T-cell (primary cell): ENCODE measurements at regions not wholly inside any gene's neighbourhood (a gene's known extent, or its start where the extent isn't known, plus 50 kb on each side); places are given as distances from the start of the nearest gene placed in this dataset.
"Not testable (repeated sequence)": the region's sequence is repeated elsewhere in the genome, so short reads cannot be mapped to it uniquely, and the experiment has no call there.

Source experiments
- ATAC-seq, 4 experiments: fragments of 200-7000 bp in 3 of 4; fragments of 150-1000 bp in 1 of 4; cut with Tn5 transposase; replicated peaks in 1 of 4; 1 replicate in 3 of 4; 2 replicates in 1 of 4; pipeline ENCODE4 v1.10.0; 2021; ENCODE audit warnings: moderate library complexity in 3 of 4, mild to moderate bottlenecking in 2 of 4, moderate number of reproducible peaks in 1 of 4
- CTCF ChIA-PET, 2 donors: fragments of 300-600 bp; sonication (Branson Sonifier 250); formaldehyde crosslinking; loops; one replicate each; lab custom pipeline; 2022; ENCODE audit warnings: antibody characterized with exemption in 2 of 2; lab: Charles Lee
- POLR2A ChIA-PET, 2 donors: fragments of 300-600 bp; sonication (Branson Sonifier 250); formaldehyde crosslinking; loops; one replicate each; lab custom pipeline; 2022; ENCODE audit warnings: antibody characterized with exemption in 2 of 2; lab: Charles Lee
- DNase-seq, 35 experiments: peaks; one replicate each; pipeline versions ENCODE4 v3.0.0 to v3.0.0-alpha.2; 2013 to 2023
- H3K27ac ChIP-seq: one replicate; pipeline ENCODE4 v1.5.1; 2013; ENCODE audit warnings: low read length
- H3K27me3 ChIP-seq, 2 experiments: replicated peaks in 1 of 2; 1 replicate in 1 of 2; 2 replicates in 1 of 2; pipeline versions ENCODE4 v1.6.1 to v1.7.0; 2013; ENCODE audit warnings: low read length in 1 of 2, mixed read lengths in 1 of 2; ENCODE audit not compliant: control insufficient read depth in 2 of 2, insufficient read depth in 2 of 2; ENCODE audit errors: extremely low read depth in 1 of 2
- H3K36me3 ChIP-seq, 2 donors: 1 replicate in 1 of 2; 2 replicates in 1 of 2; pipeline versions ENCODE4 v1.6.1 to v1.7.0; 2013; ENCODE audit warnings: low read length in 1 of 2; ENCODE audit not compliant: control insufficient read depth in 2 of 2, insufficient read depth in 1 of 2; ENCODE audit errors: extremely low read depth in 1 of 2
- H3K4me1 ChIP-seq, 2 experiments: 1 replicate in 1 of 2; 2 replicates in 1 of 2; pipeline versions ENCODE4 v1.6.1 to v1.7.0; 2013; ENCODE audit warnings: low read length in 2 of 2, mixed read lengths in 1 of 2; ENCODE audit not compliant: insufficient read depth in 2 of 2, control insufficient read depth in 1 of 2; ENCODE audit errors: extremely low read depth in 1 of 2
- H3K4me3 ChIP-seq, 2 donors: 1 replicate in 1 of 2; 2 replicates in 1 of 2; pipeline versions ENCODE4 v1.5.1 to v1.7.0; 2013; ENCODE audit warnings: mild to moderate bottlenecking in 2 of 2, low read length in 1 of 2, moderate library complexity in 1 of 2; ENCODE audit not compliant: control insufficient read depth in 1 of 2; ENCODE audit errors: extremely low read depth in 1 of 2
- H3K9me3 ChIP-seq: 2 replicates; pipeline ENCODE4 v1.7.0; 2013
- H3K27ac Mint-ChIP-seq, 2 donors: one replicate each; pipeline ENCODE4 v1.8.0; 2020 to 2021; ENCODE audit warnings: mild to moderate bottlenecking in 2 of 2, mixed read lengths in 2 of 2
- H3K27me3 Mint-ChIP-seq, 2 donors: one replicate each; pipeline ENCODE4 v1.8.0; 2021 to 2022; ENCODE audit warnings: mixed read lengths in 2 of 2
- H3K36me3 Mint-ChIP-seq: one replicate; pipeline ENCODE4 v1.8.0; 2021; ENCODE audit warnings: mixed read lengths
- H3K4me1 Mint-ChIP-seq, 3 donors: one replicate each; pipeline ENCODE4 v1.8.0; 2020 to 2022; ENCODE audit warnings: mixed read lengths in 3 of 3, mild to moderate bottlenecking in 1 of 3
- H3K4me3 Mint-ChIP-seq, 3 donors: one replicate each; pipeline ENCODE4 v1.8.0; 2020 to 2022; ENCODE audit warnings: mild to moderate bottlenecking in 3 of 3, mixed read lengths in 3 of 3, moderate library complexity in 3 of 3
- H3K9me3 Mint-ChIP-seq, 3 donors: one replicate each; pipeline ENCODE4 v1.8.0; 2020 to 2022; ENCODE audit warnings: mixed read lengths in 3 of 3
- WGBS: methylation state at CpG from one replicate; pipeline ENCODE4 v1.1.5; 2013; ENCODE audit warnings: missing lambda C conversion rate; ENCODE audit not compliant: insufficient coverage; 5-methylcytosine and 5-hydroxymethylcytosine counted together

DNA sequence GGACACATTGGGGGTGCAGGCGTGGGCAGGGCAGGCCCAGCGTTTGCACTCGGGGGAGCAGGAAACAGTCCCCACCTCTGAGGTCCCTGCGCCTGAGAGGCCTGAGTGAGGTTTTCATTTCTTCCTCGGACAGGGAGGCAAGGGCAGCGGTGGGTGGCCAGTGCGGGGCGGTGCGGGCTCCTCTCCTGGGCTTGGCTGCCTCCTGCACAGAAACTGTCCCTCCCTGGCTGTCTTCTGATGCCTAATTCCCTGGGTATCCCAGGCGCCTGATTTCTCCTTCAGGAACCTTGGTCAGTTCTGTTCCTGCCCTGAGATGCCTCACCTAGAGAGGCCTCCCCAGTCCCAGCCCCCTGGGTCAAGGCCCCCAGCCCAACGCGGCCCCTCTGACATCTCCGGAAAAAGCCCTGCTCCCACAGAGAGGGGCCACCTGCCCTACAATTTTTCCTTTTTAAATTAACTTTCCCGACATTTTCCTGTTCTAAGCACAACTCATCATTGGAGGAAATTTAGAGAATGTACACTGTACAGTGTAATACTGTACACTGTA lies 260.3 kb downstream of the ADGRD1 start:
- Histone ChIP-seq H3K9me3 (no peaks in the 10 kb centered on the region), H3K4me3 (no peak overlapping the region), H3K27ac (no peak overlapping the region), H3K36me3 (no peaks in the 10 kb centered on the region), H3K27me3 (peaks cover 0 to 33% of the 10 kb centered on the region in 2 experiments), H3K4me1 (peaks cover 5 to 6% of the 10 kb centered on the region in 2 experiments)
- Mint-ChIP-seq H3K27ac (no peak overlapping the region), H3K4me3 (no peak overlapping the region), H3K9me3 (peaks cover 0 to 10% (median 6%) of the 10 kb centered on the region in 3 donors), H3K4me1 (peaks cover 11 to 22% (median 18%) of the 10 kb centered on the region in 3 donors), H3K27me3 (peaks cover 11 to 29% of the 10 kb centered on the region in 2 donors), H3K36me3 (no peaks in the 10 kb centered on the region)
- 74% methylated on average over 7 of the region's 14 CpGs for WGBS
- DNase-seq (peak in 1 of 35 experiments; percentile 23), ATAC-seq (no peak)
- POLR2A ChIA-PET: no interaction called here
- CTCF ChIA-PET: no interaction called here

- H3K4me3 Mint-ChIP-seq, ATAC-seq, CTCF ChIA-PET: not testable (repeated sequence)
Measured at GRCh38 chr12:131214936-131215335, 261.2 kb downstream of the ADGRD1 start.

GRCh38 chr12:131216587-131216986 lies 262.9 kb downstream of the ADGRD1 start:
- H3K36me3 Mint-ChIP-seq, H3K4me1 Mint-ChIP-seq, H3K27ac Mint-ChIP-seq, H3K27ac ChIP-seq, DNase-seq, ATAC-seq, H3K36me3 ChIP-seq, POLR2A ChIA-PET, H3K4me1 ChIP-seq, CTCF ChIA-PET, H3K4me3 ChIP-seq, H3K4me3 Mint-ChIP-seq, H3K9me3 ChIP-seq: not testable (repeated sequence)
- peaks cover 0 to 10% (median 6%) of the 10 kb centered on the region in 3 donors for H3K9me3 Mint-ChIP-seq
- peaks cover 11 to 25% of the 10 kb centered on the region in 2 donors for H3K27me3 Mint-ChIP-seq
- 0% methylated on average over 1 of the region's 14 CpGs for WGBS
- peaks cover 0 to 46% of the 10 kb centered on the region in 2 experiments for H3K27me3 ChIP-seq

More at GRCh38 chr12:131214936-131215335, 261.2 kb downstream of the ADGRD1 start:
- H3K4me1 ChIP-seq, H3K4me3 ChIP-seq, DNase-seq, H3K27ac ChIP-seq, H3K27ac Mint-ChIP-seq, POLR2A ChIA-PET, H3K36me3 Mint-ChIP-seq, H3K9me3 ChIP-seq, H3K36me3 ChIP-seq: not testable (repeated sequence)
- Mint-ChIP-seq H3K27me3 (peaks cover 11 to 24% of the 10 kb centered on the region in 2 donors), H3K9me3 (peaks cover 0 to 10% (median 6%) of the 10 kb centered on the region in 3 donors), H3K4me1 (peaks cover 5 to 13% (median 11%) of the 10 kb centered on the region in 3 donors)
- 94% methylated on average over 7 of the region's 12 CpGs for WGBS
- H3K27me3 ChIP-seq: peaks cover 0 to 40% of the 10 kb centered on the region in 2 experiments

GRCh38 chr12:131217024-131217586 lies 263.4 kb downstream of the ADGRD1 start:
- H3K9me3 ChIP-seq: no peaks in the 10 kb centered on the region
- no peak for ATAC-seq
- Mint-ChIP-seq H3K4me3 (no peak overlapping the region), H3K4me1 (peaks cover 3 to 5% (median 4%) of the 10 kb centered on the region in 3 donors), H3K9me3 (peaks cover 0 to 10% (median 6%) of the 10 kb centered on the region in 3 donors), H3K27ac (no peak overlapping the region), H3K36me3 (no peaks in the 10 kb centered on the region), H3K27me3 (peaks cover 11 to 25% of the 10 kb centered on the region in 2 donors)
- H3K36me3 ChIP-seq: no peaks in the 10 kb centered on the region
- 74% methylated on average over 16 of the region's 22 CpGs for WGBS
- ChIA-PET CTCF (no interaction called here), POLR2A (no interaction called here)
- H3K27me3 ChIP-seq: peaks cover 0 to 51% of the 10 kb centered on the region in 2 experiments
- no peak for DNase-seq
- H3K27ac ChIP-seq: no peak overlapping the region
- no peak overlapping the region for H3K4me3 ChIP-seq
- H3K4me1 ChIP-seq: peaks cover 0 to 4% of the 10 kb centered on the region in 2 experiments

DNA sequence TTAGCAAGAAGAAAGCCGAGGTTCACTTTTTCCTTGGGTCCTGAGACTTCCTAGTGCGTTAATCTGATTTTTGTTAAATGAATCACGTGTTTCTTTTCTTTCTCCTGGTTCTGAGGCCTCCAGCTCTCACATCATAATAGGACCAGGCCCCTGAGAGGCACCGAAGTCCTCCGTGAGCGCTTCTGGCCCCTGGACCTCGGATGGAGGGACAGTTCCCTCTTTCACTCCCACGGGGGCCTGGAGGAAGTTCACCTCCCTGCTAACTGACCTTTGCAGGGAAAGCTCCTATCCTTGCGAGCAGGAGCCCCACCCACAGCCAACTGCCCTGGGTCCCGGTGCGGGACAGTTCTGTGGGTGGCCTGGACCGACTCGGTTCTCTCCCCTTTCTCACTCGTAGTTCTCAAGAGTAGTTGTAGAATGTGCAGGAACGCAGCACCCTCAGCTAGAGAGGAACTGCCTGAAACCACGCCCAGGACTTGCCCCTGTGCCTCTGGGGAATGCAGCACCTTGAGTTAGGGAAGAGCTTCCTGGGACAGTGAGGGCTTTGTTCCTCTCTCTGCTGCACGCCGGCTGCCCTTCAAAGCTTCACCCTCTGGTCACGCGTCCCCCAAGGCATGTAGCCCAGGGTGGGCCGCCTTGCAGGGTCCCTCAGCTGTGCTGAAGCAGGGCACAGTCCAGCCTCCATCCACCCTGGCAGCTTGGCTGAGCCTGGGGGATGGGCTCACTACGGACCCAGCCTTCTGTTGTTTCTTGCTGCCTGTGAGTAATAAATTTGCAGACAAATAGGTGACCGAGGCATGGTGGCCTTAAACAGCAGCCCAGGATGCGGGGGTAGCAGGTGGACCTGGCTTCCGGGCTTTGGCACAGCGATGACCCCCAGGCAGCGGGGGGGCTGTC lies 264.6 kb downstream of the ADGRD1 start:
- H3K27ac ChIP-seq: no peak overlapping the region
- H3K9me3 ChIP-seq: no peaks in the 10 kb centered on the region
- POLR2A ChIA-PET: interaction anchor here in 1 of 2 donors (0.5 kb wide), 1 partner anchor 233 kb away, joined by 7 read pairs; no protein-coding TSS in a partner anchor
- H3K4me1 ChIP-seq: peaks cover 0 to 10% of the 10 kb centered on the region in 2 experiments
- H3K36me3 ChIP-seq: no peaks in the 10 kb centered on the region
- H3K36me3 Mint-ChIP-seq: no peaks in the 10 kb centered on the region
- H3K27me3 Mint-ChIP-seq: peaks cover 16 to 25% of the 10 kb centered on the region in 2 donors
- peaks cover 8 to 12% (median 9%) of the 10 kb centered on the region in 3 donors for H3K4me1 Mint-ChIP-seq
- no peak overlapping the region for H3K27ac Mint-ChIP-seq
- WGBS: 70% methylated on average over 19 of the region's 27 CpGs
- ATAC-seq (no peak), DNase-seq (no peak)
- H3K9me3 Mint-ChIP-seq: peaks cover 0 to 4% (median under 1%) of the 10 kb centered on the region in 3 donors
- peaks cover 0 to 58% of the 10 kb centered on the region in 2 experiments for H3K27me3 ChIP-seq
- no peak overlapping the region for H3K4me3 Mint-ChIP-seq
- no peak overlapping the region for H3K4me3 ChIP-seq
- CTCF ChIA-PET: no interaction called here
